ENCODE measurements at regions not wholly inside any gene's neighbourhood (a gene's known extent, or its start where the extent isn't known, plus 50 kb on each side); places are given as distances from the start of the nearest gene placed in this dataset.

DNA sequence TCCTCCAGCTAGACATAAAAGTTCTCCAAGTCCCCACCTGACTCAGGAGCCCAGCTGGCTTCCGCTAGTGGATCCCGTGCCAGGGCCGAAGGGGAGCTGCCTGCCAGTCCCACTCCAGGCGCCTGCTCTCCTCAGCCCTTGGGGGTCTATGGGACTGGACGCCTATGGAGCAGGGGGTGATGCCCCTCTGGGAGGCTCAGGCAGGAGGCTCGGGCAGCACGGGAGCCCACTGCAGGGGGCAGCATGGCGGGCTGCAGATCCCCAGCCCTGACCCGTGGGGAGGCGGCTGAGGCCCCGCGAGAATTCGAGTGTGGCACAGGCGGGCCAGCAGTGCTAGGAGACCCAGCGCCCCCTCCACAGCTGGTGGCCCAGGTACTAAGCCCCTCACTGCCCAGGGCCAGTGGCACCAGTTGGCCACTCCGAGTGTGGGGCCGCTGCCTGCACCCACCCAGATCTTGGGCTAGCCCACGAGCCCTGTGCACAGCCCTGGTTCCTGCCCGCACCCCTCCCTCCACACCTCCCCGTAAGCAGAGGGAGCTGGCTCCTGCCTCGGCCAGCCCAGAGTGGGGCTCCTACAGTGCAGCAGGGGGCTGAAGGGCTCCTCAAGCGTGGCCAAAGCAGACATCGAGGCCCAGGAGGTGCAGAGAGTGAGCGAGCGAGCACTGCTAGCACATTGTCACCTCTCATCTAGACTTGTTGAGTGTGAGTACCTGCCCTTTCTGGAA is 221.3 kb upstream of the NSMCE3 start:
- ChIA-PET POLR2A (no interaction called here), CTCF (no interaction called here)
- intact Hi-C loops (cut with micrococcal nuclease): no loop called here
- Mint-ChIP-seq H3K27me3 (ENCODE audit: insufficient read depth, unreplicated experiment) (peaks cover 31% of the 10 kb centered on the region), H3K36me3 (ENCODE audit: insufficient read depth, unreplicated experiment) (no peaks in the 10 kb centered on the region), H3K4me1 (ENCODE audit: insufficient read depth, unreplicated experiment) (no peaks in the 10 kb centered on the region), H3K27ac (ENCODE audit: low read depth, unreplicated experiment) (no peak overlapping the region), H3K4me3 (ENCODE audit: unreplicated experiment) (no peak overlapping the region), H3K9me3 (ENCODE audit: unreplicated experiment) (no peaks in the 10 kb centered on the region)
- TF ChIP-seq, protein P1, sequence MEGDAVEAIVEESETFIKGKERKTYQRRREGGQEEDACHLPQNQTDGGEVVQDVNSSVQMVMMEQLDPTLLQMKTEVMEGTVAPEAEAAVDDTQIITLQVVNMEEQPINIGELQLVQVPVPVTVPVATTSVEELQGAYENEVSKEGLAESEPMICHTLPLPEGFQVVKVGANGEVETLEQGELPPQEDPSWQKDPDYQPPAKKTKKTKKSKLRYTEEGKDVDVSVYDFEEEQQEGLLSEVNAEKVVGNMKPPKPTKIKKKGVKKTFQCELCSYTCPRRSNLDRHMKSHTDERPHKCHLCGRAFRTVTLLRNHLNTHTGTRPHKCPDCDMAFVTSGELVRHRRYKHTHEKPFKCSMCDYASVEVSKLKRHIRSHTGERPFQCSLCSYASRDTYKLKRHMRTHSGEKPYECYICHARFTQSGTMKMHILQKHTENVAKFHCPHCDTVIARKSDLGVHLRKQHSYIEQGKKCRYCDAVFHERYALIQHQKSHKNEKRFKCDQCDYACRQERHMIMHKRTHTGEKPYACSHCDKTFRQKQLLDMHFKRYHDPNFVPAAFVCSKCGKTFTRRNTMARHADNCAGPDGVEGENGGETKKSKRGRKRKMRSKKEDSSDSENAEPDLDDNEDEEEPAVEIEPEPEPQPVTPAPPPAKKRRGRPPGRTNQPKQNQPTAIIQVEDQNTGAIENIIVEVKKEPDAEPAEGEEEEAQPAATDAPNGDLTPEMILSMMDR (IDR thresholded peaks at IDR 0.05; ENCODE audit: unreplicated experiment): no peak
- BruUV-seq (replicated peaks): no TSS peak
- no peak for DNase-seq (ENCODE audit: unreplicated experiment)

GRCh38 chr15:29480949-29481348 is 211.3 kb upstream of the NSMCE3 start:
- ChIA-PET CTCF (no interaction called here), POLR2A (no interaction called here)
- H3K27ac Mint-ChIP-seq (ENCODE audit: low read depth, unreplicated experiment): no peak overlapping the region
- H3K36me3 Mint-ChIP-seq (ENCODE audit: insufficient read depth, unreplicated experiment): peaks cover 7% of the 10 kb centered on the region
- BruUV-seq (replicated peaks): no TSS peak
- no peaks in the 10 kb centered on the region for H3K4me1 Mint-ChIP-seq (ENCODE audit: insufficient read depth, unreplicated experiment)
- DNase-seq (ENCODE audit: unreplicated experiment): no peak
- peaks cover 19% of the 10 kb centered on the region for H3K27me3 Mint-ChIP-seq (ENCODE audit: insufficient read depth, unreplicated experiment)
- intact Hi-C loops (cut with micrococcal nuclease): no loop called here
- no peak overlapping the region for H3K4me3 Mint-ChIP-seq (ENCODE audit: unreplicated experiment)
- TF ChIP-seq, protein P1 (IDR thresholded peaks at IDR 0.05; ENCODE audit: unreplicated experiment): no peak
- H3K9me3 Mint-ChIP-seq (ENCODE audit: unreplicated experiment): no peaks in the 10 kb centered on the region

- TF ChIP-seq, protein P1 (IDR thresholded peaks at IDR 0.05; ENCODE audit: unreplicated experiment): no peak
- POLR2A ChIA-PET: no interaction called here
- Mint-ChIP-seq H3K9me3 (ENCODE audit: unreplicated experiment) (no peaks in the 10 kb centered on the region), H3K27ac (ENCODE audit: low read depth, unreplicated experiment) (no peak overlapping the region), H3K36me3 (ENCODE audit: insufficient read depth, unreplicated experiment) (peaks cover 7% of the 10 kb centered on the region), H3K27me3 (ENCODE audit: insufficient read depth, unreplicated experiment) (peaks cover 19% of the 10 kb centered on the region), H3K4me1 (ENCODE audit: insufficient read depth, unreplicated experiment) (no peaks in the 10 kb centered on the region), H3K4me3 (ENCODE audit: unreplicated experiment) (no peak overlapping the region)
- BruUV-seq (replicated peaks): no TSS peak
- DNase-seq (ENCODE audit: unreplicated experiment): no peak
- CTCF ChIA-PET: interaction anchor here (0.6 kb wide), 1 partner anchor 33 kb away, joined by 3 read pairs; no protein-coding TSS in a partner anchor
- intact Hi-C loops (cut with micrococcal nuclease): no loop called here
Observed at GRCh38 chr15:29480278-29480677, 210.7 kb upstream of the NSMCE3 start.

DNA sequence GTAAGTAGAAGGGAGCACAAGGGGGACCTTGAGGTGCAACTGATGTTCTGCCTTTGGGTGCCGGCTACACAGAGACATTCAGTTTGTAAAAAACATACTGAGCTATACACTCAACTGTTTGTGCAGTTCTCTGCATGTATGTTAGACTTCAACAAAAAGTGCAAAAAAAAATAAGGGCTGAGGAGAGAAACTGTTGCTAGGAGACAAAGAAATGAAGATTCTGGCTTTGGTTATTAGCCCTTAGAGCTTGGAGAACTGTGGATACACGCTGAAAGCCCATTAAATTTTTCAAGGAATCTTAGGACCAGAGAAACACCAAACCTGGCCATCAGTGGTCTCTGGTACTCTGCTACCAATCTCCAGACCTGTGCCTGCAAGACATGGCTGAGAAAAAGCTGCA is 207.6 kb upstream of the NSMCE3 start:
- POLR2A ChIA-PET: no interaction called here
- Mint-ChIP-seq H3K27me3 (ENCODE audit: insufficient read depth, unreplicated experiment) (peaks cover 19% of the 10 kb centered on the region), H3K36me3 (ENCODE audit: insufficient read depth, unreplicated experiment) (peaks cover 7% of the 10 kb centered on the region), H3K4me1 (ENCODE audit: insufficient read depth, unreplicated experiment) (no peaks in the 10 kb centered on the region), H3K27ac (ENCODE audit: low read depth, unreplicated experiment) (no peak overlapping the region), H3K9me3 (ENCODE audit: unreplicated experiment) (no peaks in the 10 kb centered on the region), H3K4me3 (ENCODE audit: unreplicated experiment) (no peak overlapping the region)
- intact Hi-C loops (cut with micrococcal nuclease): no loop called here
- no TSS peak for BruUV-seq (replicated peaks)
- DNase-seq (ENCODE audit: unreplicated experiment): no peak
- CTCF ChIA-PET: no interaction called here
- TF ChIP-seq, protein P1 (IDR thresholded peaks at IDR 0.05; ENCODE audit: unreplicated experiment): no peak
